GM21723 (cell line): ENCODE measurements at regions not wholly inside any gene's neighbourhood (a gene's known extent, or its start where the extent isn't known, plus 50 kb on each side); places are given as distances from the start of the nearest gene placed in this dataset.
"Not testable (repeated sequence)": the region's sequence is repeated elsewhere in the genome, so short reads cannot be mapped to it uniquely, and the experiment has no call there.

Source experiments
- ATAC-seq: cut with Tn5 transposase; IDR thresholded peaks from one replicate; pipeline ENCODE4 v1.9.1; 2021; ENCODE audit warnings: mild to moderate bottlenecking, moderate library complexity; ENCODE audit not compliant: unreplicated experiment

GRCh38 chr17:31721291-31722025 lies 137.6 kb downstream of the COPRS start:
- no peak for ATAC-seq

GRCh38 chr17:31717251-31717650 lies 141.8 kb downstream of the COPRS start:
- ATAC-seq = not testable (repeated sequence)

- no peak for ATAC-seq
Measured at GRCh38 chr17:31715446-31715845, 143.6 kb downstream of the COPRS start.

GRCh38 chr17:31704483-31704882 lies 154.6 kb downstream of the COPRS start:
- no peak for ATAC-seq

GRCh38 chr17:31702041-31702440 lies 157.0 kb downstream of the COPRS start:
- no peak for ATAC-seq

- no peak for ATAC-seq
Measured at GRCh38 chr17:31700973-31701372, 158.1 kb downstream of the COPRS start.

GRCh38 chr17:31699886-31700285 lies 159.2 kb downstream of the COPRS start:
- no peak for ATAC-seq

GRCh38 chr17:31699281-31699680 lies 159.8 kb downstream of the COPRS start:
- no peak for ATAC-seq

DNA sequence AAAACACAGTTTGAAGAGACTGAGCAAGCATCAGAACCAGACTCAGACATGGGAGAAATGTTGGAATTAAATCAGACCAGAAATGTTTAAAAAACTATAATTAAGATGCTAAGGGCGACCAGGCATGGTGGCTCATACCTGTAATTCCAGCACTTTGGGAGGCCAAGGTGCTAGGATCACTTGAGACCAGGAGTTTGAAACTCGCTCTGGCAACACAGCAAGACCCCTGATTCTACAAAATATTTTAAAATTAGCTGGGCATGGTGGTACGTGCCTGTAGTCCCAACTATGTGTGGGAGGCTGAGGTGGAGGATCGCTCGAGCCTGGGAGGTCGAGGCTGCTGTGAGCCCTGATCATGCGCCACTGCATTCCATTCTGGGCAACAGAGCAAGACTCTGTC lies 160.3 kb downstream of the COPRS start:
- no peak for ATAC-seq

DNA sequence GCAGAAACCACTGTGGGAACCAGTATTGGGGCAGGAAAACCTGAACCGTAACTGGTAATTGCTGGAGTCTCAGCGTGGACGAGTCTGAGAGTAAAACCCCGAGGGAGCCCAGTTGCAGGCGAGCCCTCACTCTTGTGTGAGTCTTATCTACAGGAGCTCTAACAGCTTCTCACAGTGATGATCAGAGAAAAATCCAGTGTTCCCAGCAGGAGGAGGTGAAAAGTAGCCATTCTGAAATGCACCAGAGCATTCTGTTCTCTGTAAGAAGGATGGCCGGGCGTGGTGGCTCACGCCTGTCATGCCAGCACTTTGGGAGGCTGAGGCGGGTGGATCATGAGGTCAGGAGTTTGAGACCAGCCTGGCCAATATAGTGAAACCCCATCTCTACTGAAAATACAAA lies 161.2 kb downstream of the COPRS start:
- no peak for ATAC-seq

GRCh38 chr17:31696703-31697325 lies 162.2 kb downstream of the COPRS start:
- ATAC-seq = no peak

DNA sequence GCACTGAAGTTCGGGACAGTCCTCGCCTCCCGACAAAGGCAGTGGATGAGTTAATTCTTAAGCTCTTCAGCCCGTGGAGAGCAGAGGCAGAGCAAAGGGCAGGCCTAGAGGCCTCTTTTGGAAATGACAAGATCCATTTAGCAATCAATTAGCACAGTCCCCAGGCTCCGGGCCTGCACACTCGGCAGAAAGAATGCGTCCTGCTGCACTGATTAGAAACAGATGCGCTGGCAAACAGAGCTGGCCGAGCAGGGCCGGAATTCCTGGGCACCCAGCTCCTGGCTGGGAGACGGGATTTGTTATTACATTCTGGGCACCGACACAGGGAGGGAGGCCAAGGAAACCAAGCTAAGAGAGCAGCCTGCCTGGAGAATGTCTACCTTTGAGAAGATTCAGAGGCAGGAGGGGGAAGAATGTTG lies 162.9 kb downstream of the COPRS start:
- no peak for ATAC-seq

DNA sequence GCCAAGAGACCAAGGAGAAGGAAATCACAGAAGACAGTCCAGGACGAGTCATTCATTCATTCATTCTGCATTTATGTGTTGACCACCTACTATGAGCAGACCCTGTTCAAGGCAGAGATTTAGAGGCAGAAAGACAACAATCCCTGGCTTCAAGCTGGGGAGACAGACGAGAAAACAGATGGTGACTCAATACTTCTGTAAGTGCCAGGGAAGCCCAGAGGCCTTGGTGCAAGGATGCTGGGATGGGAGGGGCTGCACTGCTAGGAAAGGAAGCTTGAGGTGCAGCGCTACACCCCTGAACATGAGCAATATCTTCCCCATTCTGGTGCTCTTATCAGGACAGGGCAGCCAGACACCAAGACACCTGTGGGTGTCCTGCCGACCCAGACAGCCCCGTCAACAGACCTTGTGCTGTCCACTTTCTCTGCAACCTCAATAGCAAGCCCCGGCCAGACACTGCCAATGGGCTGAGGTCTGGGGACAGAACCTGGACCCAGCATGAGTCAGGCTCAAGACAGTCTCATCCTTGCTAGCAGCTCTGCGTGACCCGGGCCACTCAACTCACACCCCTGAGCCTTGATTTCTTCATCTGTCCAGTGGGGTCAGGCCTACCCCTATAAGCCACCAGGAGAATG lies 163.5 kb downstream of the COPRS start:
- no peak for ATAC-seq

- no peak for ATAC-seq
Measured at GRCh38 chr17:31693433-31694220, 165.4 kb downstream of the COPRS start.

DNA sequence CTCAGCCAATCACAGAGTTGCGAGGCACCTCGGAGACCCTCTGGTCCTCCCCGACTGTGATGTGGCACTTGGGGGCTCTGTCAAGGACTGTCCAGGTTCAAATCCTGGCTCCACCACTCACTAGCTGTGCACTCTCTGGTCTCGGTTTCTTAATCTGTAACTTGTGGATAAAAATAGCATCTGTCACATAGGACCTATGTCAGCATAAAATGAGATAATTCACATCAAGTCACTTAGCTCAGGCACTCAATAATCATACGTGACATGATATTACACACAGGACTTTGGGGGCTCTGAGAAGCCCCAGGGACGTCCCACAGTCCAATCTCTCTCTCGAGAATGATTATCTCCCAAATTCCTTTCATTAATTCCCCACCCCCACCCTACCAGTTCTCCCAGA lies 166.4 kb downstream of the COPRS start:
- ATAC-seq = no peak

DNA sequence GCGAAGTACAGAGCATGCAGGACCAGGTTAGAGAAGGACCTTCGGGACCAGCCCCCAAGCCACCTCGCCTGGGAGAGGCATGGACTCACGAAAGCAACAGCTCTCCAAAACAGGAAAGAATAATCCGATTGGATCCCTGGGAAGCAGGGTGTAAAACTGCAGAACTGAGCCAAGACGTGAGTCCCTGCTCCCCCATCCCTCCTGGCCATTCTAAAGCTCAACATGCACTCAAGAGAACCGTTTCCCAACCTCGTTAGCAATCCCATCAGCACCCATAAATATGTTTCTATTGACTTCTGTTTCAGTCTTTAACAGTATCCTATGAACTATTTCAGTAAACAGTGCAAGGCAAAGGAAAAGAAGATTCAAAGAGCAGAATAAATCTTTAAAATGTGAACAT lies 167.0 kb downstream of the COPRS start:
- ATAC-seq = no peak

DNA sequence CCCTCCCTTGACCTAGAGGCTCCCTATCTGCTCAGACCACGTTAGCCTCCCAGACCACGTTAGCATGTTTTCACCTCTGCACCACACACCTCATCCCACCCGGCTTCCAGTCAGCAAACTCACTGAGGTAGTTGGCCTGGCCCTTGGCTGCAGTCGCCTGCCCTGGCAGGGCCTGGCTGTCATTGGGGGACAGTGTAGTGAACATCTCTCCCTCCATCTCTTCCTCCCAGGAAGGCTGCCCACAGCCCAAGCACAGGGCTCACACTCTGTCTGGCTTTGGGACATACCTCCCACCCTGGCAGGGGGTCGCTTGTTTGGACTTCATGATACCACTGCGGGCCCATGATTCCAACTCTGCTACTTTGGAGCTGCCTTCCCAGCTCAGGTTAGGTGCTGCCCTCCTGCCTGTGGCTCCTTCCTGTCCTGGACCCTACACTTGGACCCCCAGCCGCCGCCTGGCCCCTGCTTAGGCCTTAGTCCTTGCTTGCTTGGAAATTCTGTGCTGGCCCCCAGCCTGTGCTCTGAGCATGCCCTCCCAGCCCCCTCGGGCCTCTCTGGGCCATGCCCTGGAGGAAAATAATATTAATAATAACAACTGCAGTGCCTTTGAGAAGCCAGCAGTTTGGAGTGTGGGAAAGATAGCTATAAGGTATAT lies 167.7 kb downstream of the COPRS start:
- ATAC-seq = no peak

DNA sequence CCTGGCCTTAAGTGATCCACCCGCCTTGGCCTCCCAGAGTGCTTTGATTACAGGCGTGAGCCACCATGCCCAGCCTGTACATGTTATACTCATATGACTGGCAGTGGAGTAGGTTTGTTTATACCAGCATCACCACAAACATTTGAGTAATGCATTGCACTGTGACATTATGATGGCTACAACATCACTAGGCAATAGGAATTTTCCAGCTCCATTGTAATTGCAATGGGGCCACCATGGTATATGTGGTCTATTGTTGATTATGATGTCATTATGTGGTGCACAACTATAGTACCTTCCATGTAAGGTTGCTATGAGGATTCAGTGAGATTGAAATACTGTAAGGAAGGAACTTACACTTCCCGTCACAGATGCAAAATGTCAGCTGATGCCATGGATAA lies 168.9 kb downstream of the COPRS start:
- ATAC-seq = no peak

GRCh38 chr17:31688701-31689100 lies 170.3 kb downstream of the COPRS start:
- ATAC-seq = no peak

DNA sequence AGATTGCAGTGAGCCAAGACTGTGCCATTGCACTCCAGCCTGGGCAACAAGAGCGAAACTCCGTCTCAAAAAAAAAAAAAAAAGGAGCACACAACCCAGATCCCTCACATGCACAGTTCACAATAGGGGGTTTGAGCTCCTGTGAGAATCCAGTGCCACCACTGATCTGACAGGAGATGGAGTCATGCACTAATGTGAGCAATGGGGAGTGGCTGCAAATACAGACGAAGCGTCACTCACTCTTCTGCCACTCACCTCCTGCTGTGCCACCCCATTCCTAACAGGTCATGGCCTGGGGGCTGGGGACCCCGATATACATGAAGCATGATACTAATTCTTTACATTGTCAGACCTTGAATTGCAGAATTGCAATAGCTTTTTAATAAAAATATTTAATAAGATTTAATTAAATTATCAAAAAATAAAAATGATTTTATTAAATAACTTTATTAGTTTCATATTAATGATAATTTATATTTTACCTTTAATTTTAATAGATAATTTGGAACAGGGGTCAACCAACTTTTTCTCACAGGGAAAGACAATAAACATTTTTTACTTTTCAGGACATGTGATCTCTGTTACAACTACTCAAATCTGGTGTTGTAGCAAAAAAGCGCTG lies 171.4 kb downstream of the COPRS start:
- ATAC-seq = no peak
